Coronary artery (tissue), 2 donors: ENCODE measurements at regions not wholly inside any gene's neighbourhood (a gene's known extent, or its start where the extent isn't known, plus 50 kb on each side); places are given as distances from the start of the nearest gene placed in this dataset.

Experiments
- DNase-seq: peaks from one replicate; pipeline ENCODE4 v3.0.0-alpha.2; 2017; ENCODE audit warnings: low spot score
- H3K27ac ChIP-seq, 2 donors: fragments of 200-600 bp; sonication (generic); one replicate each; pipeline ENCODE4 v1.5.1; 2016 to 2019
- H3K4me3 ChIP-seq: fragments of 200-600 bp; sonication (generic); 2 replicates; pipeline ENCODE4 v1.5.1; 2016; ENCODE audit warnings: mild to moderate bottlenecking, moderate library complexity
- CTCF ChIP-seq: fragments of 200-600 bp; sonication (generic); IDR thresholded peaks from one replicate; pipeline ENCODE4 v1.5.1; 2019; ENCODE audit warnings: antibody characterized with exemption

DNA sequence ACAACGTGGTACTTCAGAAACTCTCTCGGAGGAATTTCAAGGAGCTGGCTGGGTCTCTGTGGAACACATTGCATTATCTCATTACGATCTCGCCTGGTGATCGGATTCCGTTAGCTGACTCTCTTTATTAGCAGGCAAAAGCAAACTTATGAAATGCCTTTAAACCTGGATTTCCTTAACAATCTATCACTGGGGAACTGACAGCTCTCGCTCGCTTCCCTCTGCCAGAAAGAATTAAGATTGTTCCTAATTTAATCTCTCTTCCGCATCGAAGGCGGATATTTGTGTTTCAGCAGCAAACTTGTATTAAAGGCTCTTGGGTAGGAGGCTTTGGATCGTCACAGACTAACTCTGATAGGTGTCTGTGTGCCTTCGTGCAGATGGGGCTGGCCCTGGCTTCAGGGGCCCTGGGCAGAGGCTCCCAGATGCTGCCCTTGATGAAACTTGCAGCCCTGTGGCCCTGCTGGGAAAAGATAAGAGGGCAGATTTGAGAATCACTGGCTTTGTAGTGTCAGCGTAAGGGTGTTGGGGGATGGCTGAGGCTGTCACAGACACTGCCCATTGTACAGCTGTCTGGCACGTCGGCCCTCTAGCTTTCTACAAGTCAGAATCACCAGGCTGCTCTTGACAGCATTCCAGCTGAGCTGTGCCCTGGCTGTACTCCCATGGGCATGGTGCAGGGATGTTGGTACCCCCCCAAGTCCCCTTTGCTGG is 162.2 kb upstream of the NECTIN1 start:
- TF ChIP-seq CTCF = no peak
- Histone ChIP-seq H3K27ac (no peak overlapping the region), H3K4me3 (no peak overlapping the region)
- no peak for DNase-seq

GRCh38 chr11:119890466-119890865 is 161.5 kb upstream of the NECTIN1 start:
- Histone ChIP-seq H3K27ac (no peak overlapping the region), H3K4me3 (no peak overlapping the region)
- TF ChIP-seq CTCF = no peak
- no peak for DNase-seq

DNA sequence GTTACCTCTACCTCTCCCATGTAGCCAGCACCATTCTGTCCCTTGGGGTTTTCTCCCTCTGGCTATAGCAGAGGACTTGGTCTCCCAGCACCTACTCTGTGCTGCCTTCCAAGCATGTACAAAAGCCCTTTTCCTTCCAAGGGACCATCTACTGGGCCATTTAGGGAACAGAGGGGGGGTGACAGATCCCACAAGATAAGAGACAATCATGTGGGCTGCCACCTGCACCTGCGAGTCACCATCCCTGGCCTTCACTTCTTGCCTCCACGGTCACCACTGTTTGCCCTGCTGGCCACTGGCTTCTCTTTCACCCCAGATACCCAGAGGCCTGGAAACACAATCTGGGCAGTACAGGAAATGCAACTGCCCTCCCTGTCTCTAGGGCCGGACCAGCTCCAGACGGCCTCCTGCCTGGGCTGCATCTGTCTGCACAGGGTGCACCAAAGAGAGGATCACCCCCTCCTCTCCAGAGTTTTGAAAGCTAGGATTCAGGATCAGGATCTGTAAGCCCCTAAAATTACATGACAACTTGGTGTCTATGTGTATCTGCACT is 160.8 kb upstream of the NECTIN1 start:
- Histone ChIP-seq H3K4me3 (no peak overlapping the region), H3K27ac (no peak overlapping the region)
- no peak for DNase-seq
- no peak for TF ChIP-seq CTCF

DNA sequence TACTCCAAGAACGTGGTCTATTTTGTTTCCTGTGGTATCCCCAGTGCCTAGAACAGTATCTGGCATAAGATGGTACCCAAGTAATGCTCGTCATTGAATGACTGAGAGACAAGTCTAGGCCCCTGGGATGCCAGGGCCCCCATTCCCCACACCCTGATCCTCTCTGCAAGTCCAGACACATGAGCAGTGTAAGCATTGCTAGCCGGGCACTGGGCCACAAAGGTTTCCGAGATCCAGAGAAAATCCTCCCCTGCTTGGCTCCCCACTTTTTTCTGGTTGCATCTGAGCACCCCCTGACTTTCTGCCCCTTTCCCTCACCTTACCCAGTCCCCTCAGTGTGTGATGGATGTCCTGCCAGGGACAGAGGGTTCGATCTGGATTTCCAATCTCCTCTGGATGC is 160.1 kb upstream of the NECTIN1 start:
- no peak for TF ChIP-seq CTCF
- Histone ChIP-seq H3K4me3 (no peak overlapping the region), H3K27ac (no peak overlapping the region)
- DNase-seq = no peak

- Histone ChIP-seq H3K27ac (no peak overlapping the region), H3K4me3 (no peak overlapping the region)
- DNase-seq = no peak
- TF ChIP-seq CTCF = no peak
These were observed 159.1 kb upstream of the NECTIN1 start for GRCh38 chr11:119888119-119888518.

- no peak for TF ChIP-seq CTCF
- Histone ChIP-seq H3K4me3 (no peak overlapping the region), H3K27ac (no peak overlapping the region)
- no peak for DNase-seq
These were observed 157.7 kb upstream of the NECTIN1 start for GRCh38 chr11:119886667-119887230.
